RWPE2 (cell line): ENCODE measurements at regions not wholly inside any gene's neighbourhood (a gene's known extent, or its start where the extent isn't known, plus 50 kb on each side); places are given as distances from the start of the nearest gene placed in this dataset.
A peak's percentile ranks its signal among the peaks of the same experiment; 100 is the strongest.

Experiments
- ATAC-seq: fragments of 200-7000 bp; cut with Tn5 transposase; 3 replicates; pipeline ENCODE4 v1.9.1; 2021; ENCODE audit warnings: low read depth
- DNase-seq: peaks from one replicate; pipeline ENCODE4 v3.0.0-alpha.2; 2020; ENCODE audit warnings: low spot score
- H3K27ac ChIP-seq: fragments of 450-650 bp; 2 replicates; pipeline ENCODE4 v1.5.1; 2017; ENCODE audit warnings: mild to moderate bottlenecking; ENCODE audit not compliant: poor library complexity, severe bottlenecking
- H3K27me3 ChIP-seq: fragments of 250-450 bp; sonication (Bioruptor Pico); 2 replicates; pipeline ENCODE4 v1.5.1; 2021; ENCODE audit warnings: mild to moderate bottlenecking, moderate library complexity; ENCODE audit not compliant: insufficient read depth, poor library complexity, severe bottlenecking
- H3K36me3 ChIP-seq: fragments of 250-450 bp; sonication (Bioruptor Pico); 2 replicates; pipeline ENCODE4 v1.5.1; 2020; ENCODE audit warnings: low read depth, mild to moderate bottlenecking, moderate library complexity
- H3K4me1 ChIP-seq: fragments of 250-450 bp; sonication (Bioruptor Pico); 2 replicates; pipeline ENCODE4 v1.5.1; 2021; ENCODE audit warnings: mild to moderate bottlenecking, moderate library complexity; ENCODE audit not compliant: insufficient read depth, poor library complexity, severe bottlenecking
- H3K4me3 ChIP-seq: fragments of 250-450 bp; sonication (Bioruptor Pico); 2 replicates; pipeline ENCODE4 v1.5.1; 2021; ENCODE audit warnings: mild to moderate bottlenecking, moderate library complexity; ENCODE audit not compliant: severe bottlenecking
- H3K9me3 ChIP-seq: fragments of 250-450 bp; sonication (Bioruptor Pico); 2 replicates; pipeline ENCODE4 v1.5.1; 2021; ENCODE audit warnings: mild to moderate bottlenecking, moderate library complexity; ENCODE audit not compliant: severe bottlenecking
- TF ChIP-seq, protein P1 (sequence below): fragments of 450-650 bp; IDR thresholded peaks from one replicate; pipeline ENCODE4 v1.5.1; 2017; ENCODE audit warnings: mild to moderate bottlenecking, moderate library complexity; ENCODE audit not compliant: poor library complexity, severe bottlenecking

GRCh38 chr15:23897091-23897490 is 210.0 kb upstream of the NDN start:
- Histone ChIP-seq H3K27ac (no peak overlapping the region), H3K36me3 (no peaks in the 10 kb centered on the region), H3K4me3 (no peak overlapping the region), H3K4me1 (no peaks in the 10 kb centered on the region), H3K9me3 (no peaks in the 10 kb centered on the region), H3K27me3 (peaks cover 7% of the 10 kb centered on the region)
- ATAC-seq (peak; percentile 68; the same call in 2 of the 3 replicates), DNase-seq (no peak)
- TF ChIP-seq, protein P1, sequence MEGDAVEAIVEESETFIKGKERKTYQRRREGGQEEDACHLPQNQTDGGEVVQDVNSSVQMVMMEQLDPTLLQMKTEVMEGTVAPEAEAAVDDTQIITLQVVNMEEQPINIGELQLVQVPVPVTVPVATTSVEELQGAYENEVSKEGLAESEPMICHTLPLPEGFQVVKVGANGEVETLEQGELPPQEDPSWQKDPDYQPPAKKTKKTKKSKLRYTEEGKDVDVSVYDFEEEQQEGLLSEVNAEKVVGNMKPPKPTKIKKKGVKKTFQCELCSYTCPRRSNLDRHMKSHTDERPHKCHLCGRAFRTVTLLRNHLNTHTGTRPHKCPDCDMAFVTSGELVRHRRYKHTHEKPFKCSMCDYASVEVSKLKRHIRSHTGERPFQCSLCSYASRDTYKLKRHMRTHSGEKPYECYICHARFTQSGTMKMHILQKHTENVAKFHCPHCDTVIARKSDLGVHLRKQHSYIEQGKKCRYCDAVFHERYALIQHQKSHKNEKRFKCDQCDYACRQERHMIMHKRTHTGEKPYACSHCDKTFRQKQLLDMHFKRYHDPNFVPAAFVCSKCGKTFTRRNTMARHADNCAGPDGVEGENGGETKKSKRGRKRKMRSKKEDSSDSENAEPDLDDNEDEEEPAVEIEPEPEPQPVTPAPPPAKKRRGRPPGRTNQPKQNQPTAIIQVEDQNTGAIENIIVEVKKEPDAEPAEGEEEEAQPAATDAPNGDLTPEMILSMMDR, result no peak

- no peaks in the 10 kb centered on the region for H3K36me3 ChIP-seq
- H3K4me1 ChIP-seq, result no peaks in the 10 kb centered on the region
- H3K27ac ChIP-seq, result no peak overlapping the region
- H3K27me3 ChIP-seq, result peaks cover 7% of the 10 kb centered on the region
- no peak overlapping the region for H3K4me3 ChIP-seq
- DNase-seq (no peak), ATAC-seq (no peak)
- H3K9me3 ChIP-seq, result no peaks in the 10 kb centered on the region
- TF ChIP-seq, protein P1, result no peak
These were observed 210.4 kb upstream of the NDN start for GRCh38 chr15:23897531-23897930.

GRCh38 chr15:23910030-23910429 is 222.9 kb upstream of the NDN start:
- ATAC-seq (peak; percentile 19; the same call in 1 of the 3 replicates), DNase-seq (no peak)
- no peaks in the 10 kb centered on the region for H3K36me3 ChIP-seq

DNA sequence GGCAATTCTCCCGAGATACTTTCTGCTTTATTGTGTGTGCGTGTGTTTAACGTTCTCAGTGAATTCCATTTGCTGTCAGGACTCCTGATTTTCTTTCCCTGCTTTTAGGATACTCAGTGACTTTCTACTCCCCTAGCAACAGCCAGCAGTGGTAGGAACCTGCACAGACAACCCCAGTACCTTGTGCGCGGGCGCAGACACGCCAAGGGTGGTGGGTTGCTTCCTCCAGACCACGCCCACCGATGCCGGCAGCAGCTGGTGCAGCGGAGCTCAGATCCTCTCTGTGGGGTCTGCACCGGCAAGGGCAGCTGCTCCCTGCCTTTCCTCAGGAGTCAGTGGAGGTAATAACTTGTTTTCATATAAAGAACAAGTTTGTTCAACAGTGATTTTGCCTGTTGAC is 225.1 kb upstream of the NDN start:
- H3K27me3 ChIP-seq, result peaks cover 14% of the 10 kb centered on the region
- no peaks in the 10 kb centered on the region for H3K36me3 ChIP-seq
- no peaks in the 10 kb centered on the region for H3K4me1 ChIP-seq
- no peaks in the 10 kb centered on the region for H3K9me3 ChIP-seq
- no peak overlapping the region for H3K4me3 ChIP-seq
- DNase-seq, result no peak
- TF ChIP-seq, protein P1, result no peak
- ATAC-seq, result no peak
- H3K27ac ChIP-seq, result no peak overlapping the region

More at GRCh38 chr15:23910030-23910429, 222.9 kb upstream of the NDN start:
- Histone ChIP-seq H3K9me3 (no peaks in the 10 kb centered on the region), H3K27ac (no peak overlapping the region), H3K4me1 (no peaks in the 10 kb centered on the region), H3K4me3 (no peak overlapping the region), H3K27me3 (peaks cover 14% of the 10 kb centered on the region)
- TF ChIP-seq, protein P1, result no peak

DNA sequence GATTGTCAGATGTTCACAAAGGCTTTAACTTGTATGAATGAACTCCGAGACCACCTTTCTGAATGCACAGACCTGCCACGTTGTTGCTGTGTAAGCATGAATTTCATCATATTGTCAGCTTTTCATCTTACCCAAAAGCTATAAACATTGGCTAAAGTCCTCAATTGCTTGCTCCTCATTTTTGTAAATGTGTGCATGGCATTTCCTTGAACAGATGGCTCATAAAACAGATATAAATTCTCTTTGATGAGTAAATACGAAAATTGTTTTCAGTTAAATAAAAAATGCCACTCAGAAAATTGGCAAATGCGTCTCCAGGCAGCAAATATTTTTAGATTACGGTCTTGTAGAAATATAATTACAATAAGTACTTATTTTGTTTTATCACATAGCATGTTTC is 226.0 kb upstream of the NDN start:
- no peaks in the 10 kb centered on the region for H3K9me3 ChIP-seq
- H3K4me1 ChIP-seq, result no peaks in the 10 kb centered on the region
- ATAC-seq (no peak), DNase-seq (no peak)
- no peak overlapping the region for H3K4me3 ChIP-seq
- H3K27me3 ChIP-seq, result peaks cover 14% of the 10 kb centered on the region
- no peaks in the 10 kb centered on the region for H3K36me3 ChIP-seq
- TF ChIP-seq, protein P1, result no peak
- H3K27ac ChIP-seq, result no peak overlapping the region
